Heart left ventricle (tissue), 16 donors: ENCODE measurements at regions not wholly inside any gene's neighbourhood (a gene's known extent, or its start where the extent isn't known, plus 50 kb on each side); places are given as distances from the start of the nearest gene placed in this dataset.

Experiments used
- ATAC-seq, 4 donors: fragments of 200-7000 bp; cut with Tn5 transposase; one replicate each; pipeline ENCODE4 v1.9.1; 2020 to 2022; ENCODE audit warnings: moderate library complexity in 4 of 4, mild to moderate bottlenecking in 3 of 4, moderate number of reproducible peaks in 1 of 4
- DNase-seq, 5 donors: peaks; one replicate each; pipeline ENCODE4 v3.0.0-alpha.2; 2020
- H3K27ac ChIP-seq, 12 donors: fragments of 200-600 bp; sonication (generic) in 4 of 12; one replicate each; pipeline versions ENCODE4 v1.5.0 to v1.8.0; 2016 to 2022; ENCODE audit warnings: mild to moderate bottlenecking in 2 of 12
- H3K27me3 ChIP-seq, 9 donors: fragments of 200-600 bp; sonication (generic) in 2 of 9; one replicate each; pipeline versions ENCODE4 v1.5.1 to v1.8.0; 2016 to 2022; ENCODE audit warnings: mild to moderate bottlenecking in 3 of 9
- H3K36me3 ChIP-seq, 9 donors: fragments of 200-600 bp; sonication (generic) in 2 of 9; one replicate each; pipeline versions ENCODE4 v1.5.0 to v1.8.0; 2018 to 2022; ENCODE audit warnings: mild to moderate bottlenecking in 2 of 9
- H3K4me1 ChIP-seq, 12 donors: fragments of 200-600 bp; sonication (generic) in 4 of 12; one replicate each; pipeline versions ENCODE4 v1.5.0 to v1.8.0; 2016 to 2022; ENCODE audit warnings: mild to moderate bottlenecking in 3 of 12
- H3K4me3 ChIP-seq, 12 donors: fragments of 200-600 bp; sonication (generic) in 4 of 12; one replicate each; pipeline versions ENCODE4 v1.5.0 to v1.8.0; 2017 to 2022; ENCODE audit warnings: mild to moderate bottlenecking in 9 of 12, moderate library complexity in 4 of 12
- H3K9me3 ChIP-seq, 12 donors: fragments of 200-600 bp; sonication (generic) in 4 of 12; one replicate each; pipeline versions ENCODE4 v1.5.0 to v1.8.0; 2016 to 2022; ENCODE audit warnings: mild to moderate bottlenecking in 1 of 12
- CTCF ChIP-seq, 12 donors: fragments of 200-600 bp; sonication (generic) in 4 of 12; IDR thresholded peaks; one replicate each; pipeline versions ENCODE4 v1.5.0 to v1.8.0; 2018 to 2022; ENCODE audit warnings: antibody characterized with exemption in 12 of 12, mild to moderate bottlenecking in 5 of 12
- POLR2A ChIP-seq, 2 donors: fragments of 450-650 bp; IDR thresholded peaks; one replicate each; pipeline ENCODE4 v1.6.1; 2017; ENCODE audit warnings: antibody characterized with exemption in 2 of 2, mild to moderate bottlenecking in 2 of 2, moderate library complexity in 2 of 2
- WGBS, 4 donors: extraction: QIAGEN DNeasy Blood & Tissue Kit in 2 of 4; methylation state at CpG; one replicate each; pipeline versions ENCODE4 v1.1.5 to v1.1.7; 2013 to 2018; 5-methylcytosine and 5-hydroxymethylcytosine counted together
- intact Hi-C, 10 donors: fragments of 100-400 bp; cut with DNase I; formaldehyde crosslinking; loops; one replicate each; pipeline versions ENCODE4 v1.11.1 to v1.14.2; 2022
- donor health status: ischemic (EF 13 %, LVEDD 7.1; RV severe dilation, severe dysfunction).
- donor health status: healthy with polysubstance abuse.
- donor health status: DM: no; HTN: yes; CAD: no.
- donor health status: DM: no; HTN: no; CAD: no.
- donor health status: ischemic (EF 25% LVEDD 6.9; RV normal size, moderate dysfunction).
- donor health status: ischemic (EF 25% LVEDD 5.7; RV mildly dilated, moderate dysfunction).
- donor health status: healthy.
- donor health status: DM: yes; HTN: yes; CAD: no.
- donor health status: ischemic (EF 35%, LVEDD 5.7; RV mildly dilated, moderate dysfunction).
- donor health status: nonischemic (EF 11% LVEDD 7.7; RV severe dilation, severe dysfunction).
- donor health status: DM: yes; HTN: yes; CAD: no.
- donor health status: PGD.
- donor health status: ischemic (EF 29% LVEDD 5.4; RV normal size, mild dysfunction).
- donor health status: nonischemic (EF 23%, LVEDD 6.1; RV moderate dilation, normal function).

GRCh38 chr14:100472491-100472890, 114.7 kb downstream of the BEGAIN start:
- WGBS, 4 donors, result 96 to 99% (median 97%) methylated on average over 7 of the region's 7 CpGs
- DNase-seq (no peak), ATAC-seq (no peak)
- Histone ChIP-seq H3K9me3 (no peaks in the 10 kb centered on the region), H3K27me3 (no peaks in the 10 kb centered on the region), H3K27ac (no peak overlapping the region), H3K4me3 (no peak overlapping the region), H3K4me1 (no peaks in the 10 kb centered on the region), H3K36me3 (peaks cover 0 to 7% (median 0%) of the 10 kb centered on the region in 9 donors)
- no peak for TF ChIP-seq CTCF (IDR thresholded peaks at IDR 0.05)
- no peak for TF ChIP-seq POLR2A (IDR thresholded peaks at IDR 0.05)
- intact Hi-C loops, result no loop called here

- peaks cover 0 to 4% (median 0%) of the 10 kb centered on the region in 9 donors for H3K36me3 ChIP-seq
- H3K27ac ChIP-seq, result no peak overlapping the region
- DNase-seq, result no peak
- WGBS, 4 donors, result 80 to 95% (median 87%) methylated on average over 3 of the region's 3 CpGs
- intact Hi-C loops, result no loop called here
- ATAC-seq, result no peak
- no peak overlapping the region for H3K4me3 ChIP-seq
- no peaks in the 10 kb centered on the region for H3K27me3 ChIP-seq
- no peak for TF ChIP-seq CTCF (IDR thresholded peaks at IDR 0.05)
- no peak for TF ChIP-seq POLR2A (IDR thresholded peaks at IDR 0.05)
- no peaks in the 10 kb centered on the region for H3K4me1 ChIP-seq
- H3K9me3 ChIP-seq, result no peaks in the 10 kb centered on the region
Measured at GRCh38 chr14:100473249-100473648, 114.0 kb downstream of the BEGAIN start.

- 93 to 95% (median 94%) methylated on average over 8 of the region's 8 CpGs for WGBS, 4 donors
- Histone ChIP-seq H3K4me3 (no peak overlapping the region), H3K27me3 (no peaks in the 10 kb centered on the region), H3K9me3 (no peaks in the 10 kb centered on the region), H3K36me3 (peaks cover 0 to 4% (median 0%) of the 10 kb centered on the region in 9 donors), H3K27ac (no peak overlapping the region), H3K4me1 (no peaks in the 10 kb centered on the region)
- TF ChIP-seq CTCF (IDR thresholded peaks at IDR 0.05) (no peak), POLR2A (IDR thresholded peaks at IDR 0.05) (no peak)
- ATAC-seq (no peak), DNase-seq (no peak)
- intact Hi-C loops, result no loop called here
Measured at GRCh38 chr14:100474196-100474595, 113.0 kb downstream of the BEGAIN start.

GRCh38 chr14:100475268-100475667, 111.9 kb downstream of the BEGAIN start:
- DNase-seq (no peak), ATAC-seq (no peak)
- Histone ChIP-seq H3K27ac (no peak overlapping the region), H3K9me3 (no peaks in the 10 kb centered on the region), H3K36me3 (peaks cover 0 to under 1% (median 0%) of the 10 kb centered on the region in 9 donors), H3K4me3 (no peak overlapping the region), H3K27me3 (no peaks in the 10 kb centered on the region), H3K4me1 (no peaks in the 10 kb centered on the region)
- 93 to 99% (median 98%) methylated on average over 7 of the region's 7 CpGs for WGBS, 4 donors
- intact Hi-C loops, result no loop called here
- TF ChIP-seq CTCF (IDR thresholded peaks at IDR 0.05) (no peak), POLR2A (IDR thresholded peaks at IDR 0.05) (no peak)
